ENCODE measurements at regions not wholly inside any gene's neighbourhood (a gene's known extent, or its start where the extent isn't known, plus 50 kb on each side); places are given as distances from the start of the nearest gene placed in this dataset.

DNA sequence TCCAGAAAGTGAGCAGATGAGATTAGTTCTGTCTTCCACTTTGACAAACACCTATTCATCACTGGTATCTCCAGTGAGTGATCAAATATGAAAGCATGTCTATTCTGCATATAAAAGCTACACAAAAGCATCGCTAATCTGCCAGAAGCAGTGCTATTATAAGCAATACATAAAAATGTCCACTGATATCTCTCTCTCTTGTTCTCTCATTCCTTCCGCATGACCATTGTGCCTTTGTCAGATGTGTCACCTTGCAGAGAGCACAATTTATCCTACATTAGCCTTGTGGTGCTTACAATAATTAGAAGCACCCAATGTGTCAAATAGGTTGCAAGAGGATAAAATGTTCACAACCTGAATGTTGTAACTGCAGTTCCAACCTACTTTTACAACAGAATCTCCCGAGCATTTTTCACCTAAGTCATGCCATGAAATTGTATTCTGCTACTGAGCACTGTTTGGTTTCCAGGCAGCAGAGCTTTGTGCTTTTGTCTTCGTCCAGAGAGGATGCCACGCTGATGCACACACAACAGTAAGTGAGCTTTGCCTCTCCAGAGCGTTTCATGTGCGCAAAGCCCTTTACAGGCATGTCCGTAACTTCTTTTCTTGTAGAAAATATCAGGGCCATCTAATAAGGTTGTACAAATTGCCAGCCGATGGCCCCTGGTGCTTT is 198.7 kb upstream of the PLD5 start:
- peaks cover 2% of the 10 kb centered on the region for H3K9me3 ChIP-seq (ENCODE audit: control insufficient read depth, low read depth, low read length)
- no peaks in the 10 kb centered on the region for H3K36me3 ChIP-seq (ENCODE audit: control insufficient read depth in 2 of 2, extremely low read depth in 1 of 2, insufficient read depth in 2 of 2, low read length in 2 of 2)
- H3K79me2 ChIP-seq (ENCODE audit: control insufficient read depth, insufficient read depth, low read length) = no peaks in the 10 kb centered on the region
- H3K27ac ChIP-seq (ENCODE audit: control insufficient read depth, insufficient read depth, low read length) = no peak overlapping the region
- FAIRE-seq (no peak), DNase-seq (ENCODE audit: low read depth, low spot score) (no peak)
- H3K27me3 ChIP-seq (ENCODE audit: control insufficient read depth, extremely low read depth, insufficient read depth, low read length) = no peaks in the 10 kb centered on the region
- no peak for TF ChIP-seq EZH2 (IDR thresholded peaks at IDR 0.05; ENCODE audit: low read length)
- TF ChIP-seq, protein P1, sequence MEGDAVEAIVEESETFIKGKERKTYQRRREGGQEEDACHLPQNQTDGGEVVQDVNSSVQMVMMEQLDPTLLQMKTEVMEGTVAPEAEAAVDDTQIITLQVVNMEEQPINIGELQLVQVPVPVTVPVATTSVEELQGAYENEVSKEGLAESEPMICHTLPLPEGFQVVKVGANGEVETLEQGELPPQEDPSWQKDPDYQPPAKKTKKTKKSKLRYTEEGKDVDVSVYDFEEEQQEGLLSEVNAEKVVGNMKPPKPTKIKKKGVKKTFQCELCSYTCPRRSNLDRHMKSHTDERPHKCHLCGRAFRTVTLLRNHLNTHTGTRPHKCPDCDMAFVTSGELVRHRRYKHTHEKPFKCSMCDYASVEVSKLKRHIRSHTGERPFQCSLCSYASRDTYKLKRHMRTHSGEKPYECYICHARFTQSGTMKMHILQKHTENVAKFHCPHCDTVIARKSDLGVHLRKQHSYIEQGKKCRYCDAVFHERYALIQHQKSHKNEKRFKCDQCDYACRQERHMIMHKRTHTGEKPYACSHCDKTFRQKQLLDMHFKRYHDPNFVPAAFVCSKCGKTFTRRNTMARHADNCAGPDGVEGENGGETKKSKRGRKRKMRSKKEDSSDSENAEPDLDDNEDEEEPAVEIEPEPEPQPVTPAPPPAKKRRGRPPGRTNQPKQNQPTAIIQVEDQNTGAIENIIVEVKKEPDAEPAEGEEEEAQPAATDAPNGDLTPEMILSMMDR (optimal IDR thresholded peaks at IDR 0.05 in 1 of 3, IDR thresholded peaks at IDR 0.05 in 1 of 3, conservative IDR thresholded peaks at IDR 0.05 in 1 of 3; ENCODE audit: extremely low read depth in 1 of 3, insufficient read depth in 2 of 3, low read length in 3 of 3) = no peak
- H3K4me2 ChIP-seq (ENCODE audit: control insufficient read depth, extremely low read depth, insufficient read depth, low read depth, low read length) = no peak overlapping the region
- H3K4me3 ChIP-seq (ENCODE audit: control insufficient read depth in 2 of 3, extremely low read depth in 1 of 3, insufficient read depth in 2 of 3, low read depth in 1 of 3, low read length in 3 of 3) = no peak overlapping the region
- H2AFZ ChIP-seq (ENCODE audit: control insufficient read depth, low read length) = no peak overlapping the region
- dilution Hi-C loops (cut with MboI; ENCODE audit: extremely low pct_ligation_motif_present, low sequenced_read_pairs) = no loop called here
- H3K9ac ChIP-seq (ENCODE audit: control insufficient read depth, extremely low read depth, insufficient read depth, low read length) = no peak overlapping the region
- H3K4me1 ChIP-seq (ENCODE audit: control insufficient read depth, extremely low read depth, insufficient read depth, low read length) = no peaks in the 10 kb centered on the region
- H3K9me1 ChIP-seq (ENCODE audit: control insufficient read depth, extremely low read depth, insufficient read depth, low read length) = no peaks in the 10 kb centered on the region
- H4K20me1 ChIP-seq (ENCODE audit: control insufficient read depth, extremely low read depth, insufficient read depth, low read length) = no peaks in the 10 kb centered on the region

DNA sequence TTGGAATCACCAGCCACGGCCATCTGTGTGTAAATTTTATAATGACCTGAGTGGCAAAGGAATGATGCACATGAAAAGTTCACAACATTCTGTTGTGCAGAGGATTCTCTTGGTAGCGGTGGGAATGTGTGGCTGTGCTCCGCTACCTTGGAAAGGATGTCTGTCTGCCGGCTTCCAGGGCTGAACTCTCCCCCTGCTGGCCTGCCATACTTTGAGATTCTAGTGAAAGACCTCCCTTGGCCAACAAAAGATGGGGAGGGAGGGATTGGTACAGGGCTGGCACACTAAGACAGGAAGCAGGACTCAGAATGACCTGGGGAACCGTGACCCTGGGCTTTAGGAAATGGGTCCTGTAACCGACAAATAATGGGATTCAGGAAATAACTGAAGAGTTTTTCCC is 194.5 kb upstream of the PLD5 start:
- Histone ChIP-seq H4K20me1 (ENCODE audit: control insufficient read depth, extremely low read depth, insufficient read depth, low read length) (no peaks in the 10 kb centered on the region), H3K79me2 (ENCODE audit: control insufficient read depth, insufficient read depth, low read length) (no peaks in the 10 kb centered on the region), H3K27me3 (ENCODE audit: control insufficient read depth, extremely low read depth, insufficient read depth, low read length) (no peaks in the 10 kb centered on the region), H3K36me3 (ENCODE audit: control insufficient read depth in 2 of 2, extremely low read depth in 1 of 2, insufficient read depth in 2 of 2, low read length in 2 of 2) (no peaks in the 10 kb centered on the region), H2AFZ (ENCODE audit: control insufficient read depth, low read length) (no peak overlapping the region), H3K9ac (ENCODE audit: control insufficient read depth, extremely low read depth, insufficient read depth, low read length) (no peak overlapping the region), H3K4me2 (ENCODE audit: control insufficient read depth, extremely low read depth, insufficient read depth, low read depth, low read length) (no peak overlapping the region), H3K9me1 (ENCODE audit: control insufficient read depth, extremely low read depth, insufficient read depth, low read length) (no peaks in the 10 kb centered on the region), H3K4me3 (ENCODE audit: control insufficient read depth in 2 of 3, extremely low read depth in 1 of 3, insufficient read depth in 2 of 3, low read depth in 1 of 3, low read length in 3 of 3) (no peak overlapping the region), H3K27ac (ENCODE audit: control insufficient read depth, insufficient read depth, low read length) (no peak overlapping the region), H3K4me1 (ENCODE audit: control insufficient read depth, extremely low read depth, insufficient read depth, low read length) (no peaks in the 10 kb centered on the region), H3K9me3 (ENCODE audit: control insufficient read depth, low read depth, low read length) (peaks cover 2% of the 10 kb centered on the region)
- FAIRE-seq (no peak), DNase-seq (ENCODE audit: low read depth, low spot score) (no peak)
- dilution Hi-C loops (cut with MboI; ENCODE audit: extremely low pct_ligation_motif_present, low sequenced_read_pairs) = no loop called here
- no peak for TF ChIP-seq EZH2 (IDR thresholded peaks at IDR 0.05; ENCODE audit: low read length)
- TF ChIP-seq, protein P1 (optimal IDR thresholded peaks at IDR 0.05 in 1 of 3, IDR thresholded peaks at IDR 0.05 in 1 of 3, conservative IDR thresholded peaks at IDR 0.05 in 1 of 3; ENCODE audit: extremely low read depth in 1 of 3, insufficient read depth in 2 of 3, low read length in 3 of 3) = no peak

Measured in keratinocyte (primary cell).